T47D (cell line): ENCODE measurements at regions not wholly inside any gene's neighbourhood (a gene's known extent, or its start where the extent isn't known, plus 50 kb on each side); places are given as distances from the start of the nearest gene placed in this dataset.
"Not testable (repeated sequence)": the region's sequence is repeated elsewhere in the genome, so short reads cannot be mapped to it uniquely, and the experiment has no call there.

ENCODE experiments used
- DNase-seq, 2 experiments: peaks; one replicate each; pipeline versions ENCODE4 v3.0.0 to v3.0.0-alpha.2; 2011 to 2012; ENCODE audit warnings: low read depth in 1 of 2, low spot score in 1 of 2
- JUND ChIP-seq: IDR thresholded peaks from 2 replicates; pipeline ENCODE4 v1.6.1; 2012; ENCODE audit warnings: low read depth
- in situ Hi-C: cut with HindIII; loops from 2 replicates; pipeline ENCODE4 v1.10.0; 2016; ENCODE audit warnings: low sequenced_read_pairs, low pct_unique_long_range_greater_than_20kb

DNA sequence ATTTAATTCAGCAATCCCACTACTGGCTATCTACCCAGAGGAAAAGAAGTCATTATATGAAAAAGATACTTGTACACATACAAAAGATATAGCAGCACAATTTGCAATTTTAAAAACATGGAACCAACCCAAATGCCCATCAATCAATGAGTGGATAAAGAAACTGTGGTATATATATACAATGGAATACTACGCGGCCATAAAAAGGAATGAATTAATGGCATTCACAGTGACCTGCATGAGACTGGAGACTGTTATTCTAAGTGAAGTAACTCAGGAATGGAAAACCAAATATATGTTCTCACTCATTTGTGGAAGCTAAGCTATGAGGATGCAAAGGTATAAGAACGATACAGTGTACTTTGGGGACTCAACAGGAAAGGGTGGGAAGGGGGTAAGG is 102.8 kb upstream of the KCNMA1 start:
- in situ Hi-C loops, DNase-seq: not testable (repeated sequence)

DNA sequence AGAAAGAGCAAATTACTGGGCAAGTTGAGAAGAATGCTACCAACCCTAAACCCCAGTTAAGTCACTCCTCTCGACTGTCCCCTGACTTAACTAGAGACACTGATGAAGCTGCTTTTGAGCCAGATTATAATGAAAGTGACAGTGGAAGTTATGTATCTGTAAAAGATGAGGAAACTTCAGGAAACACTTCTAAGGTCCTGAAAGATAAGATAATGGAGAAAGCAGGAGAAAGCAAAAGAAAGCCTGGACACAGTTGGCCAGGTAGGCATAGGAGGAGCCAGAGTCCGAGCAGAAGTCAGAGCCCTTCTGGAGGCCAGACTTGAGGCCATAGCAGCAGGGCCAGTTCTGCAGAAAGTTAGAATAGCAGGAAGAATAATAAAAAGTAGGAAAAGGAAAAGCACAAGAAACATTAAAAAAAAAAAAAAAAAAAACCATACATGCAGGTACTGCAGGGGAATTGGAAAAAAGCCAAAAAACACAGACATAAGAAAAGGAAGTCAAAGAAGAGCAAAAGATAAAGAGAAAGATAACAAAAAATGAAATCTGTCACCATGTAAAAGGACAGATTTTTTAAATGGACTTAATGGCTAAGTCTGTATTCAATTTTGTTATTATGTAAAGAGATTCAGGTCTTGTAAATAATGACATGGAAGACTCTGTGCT is 101.0 kb upstream of the KCNMA1 start:
- no peak for TF ChIP-seq JUND
- no peak for DNase-seq
- in situ Hi-C loops = no loop called here

DNA sequence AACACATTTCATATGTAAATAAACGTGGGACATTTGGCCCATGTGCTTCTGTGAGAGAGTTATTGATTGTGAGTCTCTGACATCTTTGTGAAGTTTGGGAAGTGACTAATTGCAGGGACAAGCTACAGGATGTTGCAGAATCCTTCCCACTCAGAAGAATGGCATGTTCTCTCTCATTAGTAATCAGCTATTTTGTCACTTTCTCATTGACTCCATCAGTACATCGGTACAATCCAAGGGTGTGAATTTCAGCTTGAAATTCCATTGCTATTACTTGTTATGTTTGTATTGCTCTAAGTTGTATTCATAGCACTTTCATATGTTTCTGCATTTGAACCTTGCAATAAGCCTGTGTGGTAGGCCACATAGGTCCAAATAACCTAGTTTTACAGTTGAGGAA is 100.0 kb upstream of the KCNMA1 start:
- no peak for DNase-seq
- TF ChIP-seq JUND = no peak
- in situ Hi-C loops = no loop called here

DNA sequence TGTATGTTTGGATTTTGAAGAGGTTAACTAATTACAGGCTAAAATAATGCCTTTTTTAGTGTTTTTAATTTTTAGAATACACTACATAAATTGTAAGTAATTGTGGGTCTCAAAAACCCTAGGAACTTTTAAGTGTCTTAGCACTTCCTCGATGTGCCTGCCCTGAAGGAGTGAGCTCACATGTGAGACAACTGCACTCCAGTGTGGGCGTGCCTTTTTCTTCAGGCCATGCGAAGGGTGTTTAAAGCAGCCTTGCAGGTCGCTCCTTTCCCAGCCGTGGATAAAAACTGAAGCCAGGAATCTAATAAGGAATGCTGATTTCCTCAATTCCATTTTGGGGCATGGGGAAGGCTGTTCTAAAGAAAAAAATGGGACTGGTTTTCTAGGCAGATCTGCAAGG is 97.5 kb upstream of the KCNMA1 start:
- in situ Hi-C loops, DNase-seq: not testable (repeated sequence)

DNA sequence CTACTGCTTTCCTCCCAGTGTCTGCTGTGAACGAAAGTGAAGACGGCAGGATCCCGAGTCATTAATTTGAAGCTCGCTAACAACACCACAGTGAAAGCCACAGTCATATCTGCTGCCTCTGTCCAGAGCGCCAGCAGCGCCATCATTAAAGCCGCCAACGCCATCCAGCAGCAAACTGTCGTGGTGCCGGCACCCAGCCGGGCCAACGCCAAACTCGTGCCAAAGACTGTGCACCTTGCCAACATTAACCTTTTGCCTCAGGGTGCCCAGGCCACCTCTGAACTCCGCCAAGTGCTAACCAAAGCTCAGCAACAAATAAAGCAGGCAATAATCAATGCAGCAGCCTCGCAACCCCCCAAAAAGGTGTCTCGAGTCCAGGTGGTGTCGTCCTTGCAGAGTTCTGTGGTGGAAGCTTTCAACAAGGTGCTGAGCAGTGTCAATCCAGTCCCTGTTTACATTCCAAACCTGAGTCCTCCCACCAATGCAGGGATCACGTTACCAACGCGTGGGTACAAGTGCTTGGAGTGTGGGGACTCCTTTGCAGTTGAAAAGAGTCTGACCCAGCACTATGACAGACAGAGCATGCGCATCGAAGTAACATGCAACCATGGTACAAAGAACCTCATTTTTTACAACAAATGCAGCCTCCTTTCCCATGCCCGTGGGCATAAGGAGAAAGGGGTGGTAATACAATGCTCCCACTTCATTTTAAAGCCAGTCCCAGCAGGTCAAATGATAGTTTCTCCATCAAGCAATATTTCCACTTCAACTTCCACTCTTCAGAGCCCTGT is 94.8 kb upstream of the KCNMA1 start:
- TF ChIP-seq JUND = no peak
- in situ Hi-C loops = no loop called here
- no peak for DNase-seq

DNA sequence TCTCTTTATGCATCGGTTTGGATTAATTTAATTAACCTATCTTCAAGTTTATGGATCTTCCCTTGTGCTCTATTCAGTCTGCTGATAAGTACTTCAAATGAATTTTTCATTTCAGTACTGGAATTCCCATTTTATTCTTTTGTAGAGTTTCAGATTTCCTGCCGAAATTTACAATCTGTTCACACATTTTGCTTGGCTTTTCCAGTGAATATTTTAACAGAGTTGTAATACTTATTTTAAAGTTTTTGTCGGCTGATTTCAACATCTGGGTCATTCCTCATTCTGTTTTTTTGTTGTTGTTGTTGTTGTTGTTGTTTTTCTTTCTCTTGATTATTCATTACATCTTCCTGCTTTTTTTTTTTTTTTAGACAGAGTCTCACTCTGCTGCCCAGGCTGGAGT is 89.9 kb upstream of the KCNMA1 start:
- TF ChIP-seq JUND = no peak
- DNase-seq = no peak
- in situ Hi-C loops = no loop called here

DNA sequence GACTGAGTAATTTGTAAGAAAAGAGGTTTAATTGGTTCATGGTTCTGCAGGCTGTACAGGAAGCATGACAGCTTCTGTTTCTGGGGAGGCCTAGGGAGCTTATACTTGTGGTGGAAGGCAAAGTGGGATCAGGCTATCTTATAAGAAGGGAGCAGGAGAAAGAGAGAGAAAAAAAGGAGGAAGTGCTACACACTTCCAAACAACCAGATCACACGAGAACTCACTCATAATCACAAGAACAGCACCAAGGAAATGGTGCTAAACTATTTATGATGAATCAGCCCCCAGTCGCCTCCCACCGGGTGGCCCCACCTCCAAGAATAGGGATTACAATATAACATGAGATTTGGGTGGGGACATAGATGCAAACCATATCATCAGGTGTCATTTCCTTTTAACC is 89.1 kb upstream of the KCNMA1 start:
- no peak for TF ChIP-seq JUND
- in situ Hi-C loops = no loop called here
- no peak for DNase-seq

DNA sequence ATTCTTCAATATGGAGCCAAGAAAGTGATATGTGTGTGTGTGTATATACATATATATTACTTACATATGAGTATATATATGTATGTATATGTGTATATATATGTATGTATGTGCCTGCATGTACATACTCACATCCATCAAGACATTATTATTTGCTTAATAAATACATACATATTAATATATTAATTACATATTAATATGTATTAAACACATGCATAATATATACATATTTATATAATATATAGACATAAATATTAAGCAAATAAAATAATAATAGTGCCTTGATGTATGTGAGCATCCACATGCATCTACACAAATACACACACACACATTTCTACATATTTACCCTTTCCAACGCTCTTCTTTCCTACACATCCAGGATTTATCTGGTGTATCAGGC is 88.7 kb upstream of the KCNMA1 start:
- no peak for DNase-seq
- in situ Hi-C loops = no loop called here
- TF ChIP-seq JUND = no peak

DNA sequence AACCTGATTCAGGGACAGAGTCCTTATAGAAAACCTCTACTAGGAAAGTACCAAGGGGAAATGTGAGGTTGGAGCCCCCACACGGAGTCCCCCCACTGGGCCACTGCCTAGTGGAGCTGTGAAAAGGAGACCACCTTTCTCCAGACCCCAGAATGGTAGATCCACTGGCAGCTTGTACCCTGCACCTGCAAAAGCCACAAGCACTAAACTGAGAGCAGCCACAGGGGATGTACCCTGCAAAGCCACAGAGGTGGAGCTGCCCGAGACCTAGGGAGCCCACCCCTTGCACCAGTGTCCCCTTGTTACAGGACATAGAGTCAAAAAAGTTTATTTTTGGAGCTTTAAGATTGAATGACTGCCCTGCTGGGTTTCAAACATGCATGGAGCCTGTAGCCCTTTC is 87.2 kb upstream of the KCNMA1 start:
- in situ Hi-C loops = no loop called here
- no peak for TF ChIP-seq JUND
- no peak for DNase-seq

DNA sequence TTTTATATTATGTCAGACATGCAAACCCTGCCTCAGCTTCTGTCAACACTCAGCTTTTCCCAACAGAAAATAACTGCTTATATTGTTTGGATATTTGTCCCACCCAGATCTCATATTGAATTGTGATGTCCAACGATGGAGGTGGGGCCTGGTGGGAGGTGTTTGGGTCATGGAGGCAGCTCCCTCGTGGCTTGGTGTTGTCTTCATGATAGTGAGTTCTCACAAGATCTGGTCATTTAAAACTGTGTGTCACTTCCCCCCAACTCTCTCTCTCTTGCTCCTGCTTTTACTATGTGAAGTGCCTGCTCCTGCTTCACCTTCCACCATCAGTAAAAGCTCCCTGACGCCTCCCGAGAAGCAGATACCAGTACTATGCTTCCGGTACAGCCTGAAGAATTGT is 85.8 kb upstream of the KCNMA1 start:
- in situ Hi-C loops = no loop called here
- DNase-seq = no peak
- no peak for TF ChIP-seq JUND

DNA sequence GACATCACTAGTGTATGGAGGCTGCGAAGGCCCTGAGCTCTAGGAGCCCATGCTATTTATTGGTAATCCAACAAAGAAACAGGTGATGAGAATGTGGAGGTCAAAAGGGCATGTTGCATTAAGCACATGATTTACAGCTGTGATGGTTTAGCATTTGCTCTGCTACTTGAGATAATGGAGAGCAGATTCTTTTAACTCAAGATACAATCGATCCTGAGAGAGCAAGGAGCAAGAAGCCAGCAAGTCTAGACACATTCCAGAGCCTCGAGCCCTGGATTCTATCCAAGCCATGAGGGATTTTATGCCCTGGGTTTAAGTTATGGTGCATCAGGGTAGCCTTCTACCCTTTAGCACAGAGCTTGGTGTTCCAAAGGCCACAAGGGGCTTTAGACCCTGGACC is 85.3 kb upstream of the KCNMA1 start:
- in situ Hi-C loops = not testable (repeated sequence)
- peak in 1 of 2 experiments; percentile 67 for DNase-seq

DNA sequence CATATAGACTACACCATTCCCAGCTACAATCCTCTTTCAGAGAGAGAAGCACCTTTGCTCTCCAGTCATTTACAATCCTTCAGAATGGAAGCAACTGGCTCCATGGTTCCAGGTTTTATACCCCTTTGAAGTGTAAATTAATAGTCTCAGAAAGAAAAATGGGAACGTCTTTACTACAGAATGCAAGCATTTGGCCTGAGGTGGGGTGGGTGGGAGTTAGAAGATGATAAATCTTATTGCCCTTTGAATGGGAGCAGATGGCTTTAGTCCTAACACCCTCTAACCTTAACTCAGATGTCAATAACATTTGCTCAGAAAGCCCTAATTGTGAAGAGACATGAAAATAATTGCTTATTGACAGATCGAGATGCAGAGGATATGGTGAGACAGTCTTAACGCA is 84.2 kb upstream of the KCNMA1 start:
- no peak for DNase-seq
- in situ Hi-C loops = no loop called here
- TF ChIP-seq JUND = no peak

DNA sequence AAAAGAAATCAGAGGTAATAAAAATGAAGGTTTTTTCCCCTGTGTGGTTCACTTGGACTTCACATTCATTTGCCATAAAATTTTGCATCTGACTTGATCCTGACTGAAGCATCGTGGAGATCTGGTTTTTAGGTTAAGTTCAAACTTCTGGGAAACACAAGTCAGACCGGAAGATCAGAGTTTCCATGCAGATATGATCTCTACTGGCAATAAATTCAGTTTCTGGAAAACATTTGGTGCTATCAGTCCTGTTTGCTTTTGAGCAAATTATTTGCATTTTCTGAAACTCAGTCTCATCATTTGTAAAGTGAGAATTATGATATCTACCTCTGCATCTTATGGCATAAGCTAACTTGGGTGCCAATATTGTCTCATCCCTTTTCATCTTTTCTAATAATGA is 81.3 kb upstream of the KCNMA1 start:
- no peak for TF ChIP-seq JUND
- in situ Hi-C loops = no loop called here
- DNase-seq = no peak

DNA sequence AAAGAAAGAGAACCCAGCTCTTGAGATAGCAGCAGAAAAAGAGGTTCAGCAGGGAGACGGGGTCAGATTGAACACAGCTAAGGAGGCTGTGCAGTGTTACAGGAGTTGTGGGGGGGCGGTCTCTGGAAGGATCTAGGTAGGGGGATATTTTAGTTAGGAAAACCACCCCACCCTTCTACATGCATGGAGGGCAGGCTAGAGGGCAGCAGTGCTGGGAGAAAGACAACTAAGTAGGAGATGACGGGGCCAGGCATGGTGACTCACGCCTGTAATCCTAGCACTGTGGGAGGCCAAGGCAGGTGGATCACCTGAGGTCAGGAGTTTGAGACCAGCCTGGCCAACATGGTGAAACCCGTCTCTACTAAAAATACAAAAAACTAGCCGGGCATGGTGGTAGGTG is 80.7 kb upstream of the KCNMA1 start:
- in situ Hi-C loops, DNase-seq: not testable (repeated sequence)
